Vagina (tissue), 2 donors: ENCODE measurements at regions not wholly inside any gene's neighbourhood (a gene's known extent, or its start where the extent isn't known, plus 50 kb on each side); places are given as distances from the start of the nearest gene placed in this dataset.

Experiments
- DNase-seq, 2 donors: peaks; one replicate each; pipeline ENCODE4 v3.0.0-alpha.2; 2017; ENCODE audit errors: extremely low spot score in 2 of 2
- H3K27ac ChIP-seq: fragments of 200-600 bp; sonication (generic); one replicate; pipeline ENCODE4 v1.5.1; 2019
- H3K27me3 ChIP-seq: fragments of 200-600 bp; sonication (generic); one replicate; pipeline ENCODE4 v1.5.1; 2019
- H3K36me3 ChIP-seq, 2 donors: fragments of 200-600 bp; sonication (generic); one replicate each; pipeline ENCODE4 v1.5.1; 2017 to 2019
- H3K4me1 ChIP-seq: fragments of 200-600 bp; sonication (generic); one replicate; pipeline ENCODE4 v1.5.1; 2019
- H3K4me3 ChIP-seq, 2 donors: fragments of 200-600 bp; sonication (generic); 1 replicate in 1 of 2; 2 replicates in 1 of 2; pipeline ENCODE4 v1.5.1; 2016 to 2019
- H3K9me3 ChIP-seq: fragments of 200-600 bp; sonication (generic); one replicate; pipeline ENCODE4 v1.5.1; 2019
- CTCF ChIP-seq, 3 experiments: fragments of 450-650 bp in 2 of 3; fragments of 200-600 bp in 1 of 3; sonication (generic) in 1 of 3; IDR thresholded peaks; one replicate each; pipeline ENCODE4 v1.5.1; 2017 to 2019; ENCODE audit warnings: antibody characterized with exemption in 3 of 3, mild to moderate bottlenecking in 2 of 3, moderate library complexity in 2 of 3
- POLR2A ChIP-seq, 2 donors: fragments of 450-650 bp; IDR thresholded peaks; one replicate each; pipeline ENCODE4 v1.6.1; 2017; ENCODE audit warnings: antibody characterized with exemption in 2 of 2, mild to moderate bottlenecking in 2 of 2, moderate library complexity in 2 of 2
- POLR2AphosphoS5 ChIP-seq, 2 donors: sonication (generic); formaldehyde crosslinking; IDR thresholded peaks; one replicate each; pipeline ENCODE4 v1.9.0; 2017; ENCODE audit warnings: antibody characterized with exemption in 2 of 2, mild to moderate bottlenecking in 2 of 2, low read depth in 1 of 2; ENCODE audit not compliant: insufficient read depth in 1 of 2
- intact Hi-C: fragments of 100-400 bp; cut with DNase I; formaldehyde crosslinking; loops from one replicate; pipeline ENCODE4 v1.15.1; 2023

GRCh38 chr5:173720953-173721600, 104.6 kb upstream of the BOD1 start:
- intact Hi-C loops, result no loop called here
- no peak overlapping the region for H3K4me3 ChIP-seq
- DNase-seq, result no peak
- H3K27ac ChIP-seq, result no peak overlapping the region
- TF ChIP-seq POLR2A (IDR thresholded peaks at IDR 0.05), result no peak
- no peak for TF ChIP-seq CTCF (IDR thresholded peaks at IDR 0.05)
- no peak for TF ChIP-seq POLR2AphosphoS5 (IDR thresholded peaks at IDR 0.05; ENCODE audit: insufficient read depth in 1 of 2, low read depth in 1 of 2)
- H3K27me3 ChIP-seq, result no peaks in the 10 kb centered on the region
- H3K9me3 ChIP-seq, result no peaks in the 10 kb centered on the region
- no peaks in the 10 kb centered on the region for H3K4me1 ChIP-seq
- no peaks in the 10 kb centered on the region for H3K36me3 ChIP-seq

- H3K9me3 ChIP-seq, result no peaks in the 10 kb centered on the region
- TF ChIP-seq CTCF (IDR thresholded peaks at IDR 0.05) (no peak), POLR2A (IDR thresholded peaks at IDR 0.05) (no peak), POLR2AphosphoS5 (IDR thresholded peaks at IDR 0.05; ENCODE audit: insufficient read depth in 1 of 2, low read depth in 1 of 2) (no peak)
- intact Hi-C loops, result no loop called here
Measured at GRCh38 chr5:173721601-173722232, 105.3 kb upstream of the BOD1 start.

GRCh38 chr5:173726846-173727557, 110.6 kb upstream of the BOD1 start:
- intact Hi-C loops, result no loop called here
- no peak for DNase-seq
- no peak for TF ChIP-seq POLR2A (IDR thresholded peaks at IDR 0.05)
- TF ChIP-seq POLR2AphosphoS5 (IDR thresholded peaks at IDR 0.05; ENCODE audit: insufficient read depth in 1 of 2, low read depth in 1 of 2), result no peak
- TF ChIP-seq CTCF (IDR thresholded peaks at IDR 0.05), result no peak
- Histone ChIP-seq H3K4me1 (no peaks in the 10 kb centered on the region), H3K36me3 (no peaks in the 10 kb centered on the region), H3K4me3 (no peak overlapping the region), H3K27ac (no peak overlapping the region), H3K27me3 (no peaks in the 10 kb centered on the region), H3K9me3 (no peaks in the 10 kb centered on the region)

More at GRCh38 chr5:173721601-173722232, 105.3 kb upstream of the BOD1 start:
- no peak overlapping the region for H3K4me3 ChIP-seq
- no peak overlapping the region for H3K27ac ChIP-seq
- DNase-seq, result no peak
- no peaks in the 10 kb centered on the region for H3K4me1 ChIP-seq
- H3K36me3 ChIP-seq, result no peaks in the 10 kb centered on the region
- no peaks in the 10 kb centered on the region for H3K27me3 ChIP-seq

- intact Hi-C loops, result no loop called here
- Histone ChIP-seq H3K27ac (no peak overlapping the region), H3K4me3 (no peak overlapping the region), H3K36me3 (no peaks in the 10 kb centered on the region), H3K4me1 (no peaks in the 10 kb centered on the region), H3K27me3 (no peaks in the 10 kb centered on the region), H3K9me3 (no peaks in the 10 kb centered on the region)
- DNase-seq, result no peak
- TF ChIP-seq POLR2AphosphoS5 (IDR thresholded peaks at IDR 0.05; ENCODE audit: insufficient read depth in 1 of 2, low read depth in 1 of 2) (no peak), CTCF (IDR thresholded peaks at IDR 0.05) (no peak), POLR2A (IDR thresholded peaks at IDR 0.05) (no peak)
Measured at GRCh38 chr5:173727839-173728778, 111.7 kb upstream of the BOD1 start.
